DND-41 (cell line): ENCODE measurements at regions not wholly inside any gene's neighbourhood (a gene's known extent, or its start where the extent isn't known, plus 50 kb on each side); places are given as distances from the start of the nearest gene placed in this dataset.

Source experiments
- ATAC-seq: fragments of 200-7000 bp; cut with Tn5 transposase; 3 replicates; pipeline ENCODE4 v1.9.1; 2021; ENCODE audit warnings: low read depth; ENCODE audit not compliant: insufficient read depth
- DNase-seq: peaks from one replicate; pipeline ENCODE4 v3.0.0-alpha.2; 2020
- H2AFZ ChIP-seq: 2 replicates; pipeline ENCODE4 v1.6.0; 2012; ENCODE audit warnings: low read depth, low read length
- H3K27ac ChIP-seq: 2 replicates; pipeline ENCODE4 v1.5.1; 2012; ENCODE audit warnings: low read length, inconsistent platforms
- H3K27me3 ChIP-seq: fragments of 200-600 bp; sonication (generic); 2 replicates; pipeline ENCODE4 v1.6.0; 2012; ENCODE audit warnings: low read length, mild to moderate bottlenecking, inconsistent platforms; ENCODE audit not compliant: insufficient read depth, poor library complexity
- H3K36me3 ChIP-seq: 2 replicates; pipeline ENCODE4 v1.5.1; 2012; ENCODE audit warnings: low read length, inconsistent platforms; ENCODE audit not compliant: insufficient read depth
- H3K4me1 ChIP-seq: 2 replicates; pipeline ENCODE4 v1.5.1; 2012; ENCODE audit warnings: mild to moderate bottlenecking, low read length; ENCODE audit not compliant: insufficient read depth
- H3K4me2 ChIP-seq: 2 replicates; pipeline ENCODE4 v1.6.0; 2012; ENCODE audit warnings: mild to moderate bottlenecking, moderate library complexity, low read length, inconsistent platforms; ENCODE audit not compliant: insufficient read depth
- H3K4me3 ChIP-seq, 2 experiments: fragments of 200-600 bp in 1 of 2; shearing (Covaris generic) in 1 of 2; 2 replicates each; pipeline ENCODE4 v1.5.1; 2012 to 2016; ENCODE audit warnings: inconsistent platforms in 2 of 2, low read length in 2 of 2, mild to moderate bottlenecking in 2 of 2, low read depth in 1 of 2, moderate library complexity in 1 of 2
- H3K79me2 ChIP-seq: 2 replicates; pipeline ENCODE4 v1.6.0; 2012; ENCODE audit warnings: low read length, inconsistent platforms; ENCODE audit not compliant: insufficient read depth
- H3K9ac ChIP-seq: 2 replicates; pipeline ENCODE4 v1.6.0; 2012; ENCODE audit warnings: low read depth, mild to moderate bottlenecking, inconsistent platforms, low read length, moderate library complexity
- H3K9me3 ChIP-seq: 2 replicates; pipeline ENCODE4 v1.5.1; 2012; ENCODE audit warnings: low read length, moderate library complexity, mild to moderate bottlenecking, inconsistent platforms; ENCODE audit not compliant: insufficient read depth, severe bottlenecking
- H4K20me1 ChIP-seq: 2 replicates; pipeline ENCODE4 v1.6.0; 2012; ENCODE audit warnings: low read length; ENCODE audit not compliant: insufficient read depth
- EZH2 ChIP-seq: IDR thresholded peaks from 3 replicates; pipeline ENCODE4 v1.6.1; 2012; ENCODE audit warnings: borderline replicate concordance, low read depth, mild to moderate bottlenecking, moderate library complexity, low read length, inconsistent platforms; ENCODE audit not compliant: severe bottlenecking
- TF ChIP-seq, protein P1 (sequence below): IDR thresholded peaks from 2 replicates; pipeline ENCODE4 v1.5.1; 2012; ENCODE audit warnings: borderline replicate concordance, low read length, moderate library complexity, mild to moderate bottlenecking; ENCODE audit not compliant: poor library complexity, severe bottlenecking; ENCODE audit errors: extremely low read depth

DNA sequence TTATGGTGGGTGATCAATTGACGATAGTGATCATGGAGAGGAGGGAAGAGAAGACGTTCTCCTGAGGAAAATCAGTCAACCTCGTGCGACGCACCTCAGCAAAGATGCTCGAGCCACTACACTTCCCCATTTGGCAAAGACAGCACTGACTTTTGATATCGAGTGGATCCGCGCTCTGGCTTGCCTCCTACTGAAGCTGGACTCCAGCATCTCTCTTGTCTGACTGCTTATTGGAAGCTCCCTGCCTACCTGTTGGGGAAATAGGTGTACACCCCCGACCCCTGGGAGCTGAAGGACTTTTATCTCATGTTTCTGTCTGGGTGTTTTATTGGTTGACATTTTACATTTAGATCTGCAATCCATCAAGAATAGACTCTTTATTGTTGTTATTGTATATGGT, 476.8 kb upstream of the B3GAT1 start:
- Histone ChIP-seq H3K9ac (no peak overlapping the region), H3K27ac (no peak overlapping the region), H3K79me2 (no peaks in the 10 kb centered on the region), H3K36me3 (no peaks in the 10 kb centered on the region), H3K4me1 (peaks cover 12% of the 10 kb centered on the region), H3K4me2 (no peak overlapping the region), H3K9me3 (peaks cover 3% of the 10 kb centered on the region), H3K4me3 (no peak overlapping the region), H3K27me3 (no peaks in the 10 kb centered on the region), H4K20me1 (no peaks in the 10 kb centered on the region), H2AFZ (no peak overlapping the region)
- DNase-seq (no peak), ATAC-seq (no peak)
- TF ChIP-seq EZH2, result no peak
- TF ChIP-seq, protein P1, sequence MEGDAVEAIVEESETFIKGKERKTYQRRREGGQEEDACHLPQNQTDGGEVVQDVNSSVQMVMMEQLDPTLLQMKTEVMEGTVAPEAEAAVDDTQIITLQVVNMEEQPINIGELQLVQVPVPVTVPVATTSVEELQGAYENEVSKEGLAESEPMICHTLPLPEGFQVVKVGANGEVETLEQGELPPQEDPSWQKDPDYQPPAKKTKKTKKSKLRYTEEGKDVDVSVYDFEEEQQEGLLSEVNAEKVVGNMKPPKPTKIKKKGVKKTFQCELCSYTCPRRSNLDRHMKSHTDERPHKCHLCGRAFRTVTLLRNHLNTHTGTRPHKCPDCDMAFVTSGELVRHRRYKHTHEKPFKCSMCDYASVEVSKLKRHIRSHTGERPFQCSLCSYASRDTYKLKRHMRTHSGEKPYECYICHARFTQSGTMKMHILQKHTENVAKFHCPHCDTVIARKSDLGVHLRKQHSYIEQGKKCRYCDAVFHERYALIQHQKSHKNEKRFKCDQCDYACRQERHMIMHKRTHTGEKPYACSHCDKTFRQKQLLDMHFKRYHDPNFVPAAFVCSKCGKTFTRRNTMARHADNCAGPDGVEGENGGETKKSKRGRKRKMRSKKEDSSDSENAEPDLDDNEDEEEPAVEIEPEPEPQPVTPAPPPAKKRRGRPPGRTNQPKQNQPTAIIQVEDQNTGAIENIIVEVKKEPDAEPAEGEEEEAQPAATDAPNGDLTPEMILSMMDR, result no peak

DNA sequence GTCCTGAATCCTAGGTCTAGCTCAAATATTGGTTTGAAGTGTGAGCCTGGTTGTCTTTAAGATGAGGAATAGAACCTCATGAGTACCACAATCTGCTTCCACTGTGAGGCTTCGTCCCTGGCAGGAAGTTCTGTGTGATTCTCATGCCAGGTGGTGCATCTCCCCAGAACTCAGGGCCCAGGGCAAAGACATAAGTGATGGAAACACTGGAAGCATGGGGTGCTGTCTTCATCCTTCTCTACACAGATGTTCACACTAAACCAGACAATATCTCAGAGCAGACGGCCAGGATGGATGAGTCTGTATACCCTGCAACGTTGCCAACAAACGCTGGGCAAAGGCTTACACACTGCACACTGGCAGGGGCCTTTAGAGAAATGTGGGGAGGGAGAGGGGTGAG, 475.9 kb upstream of the B3GAT1 start:
- Histone ChIP-seq H3K9ac (no peak overlapping the region), H3K4me3 (no peak overlapping the region), H4K20me1 (no peaks in the 10 kb centered on the region), H3K4me1 (peaks cover 2% of the 10 kb centered on the region; the same call in 1 of the 2 replicates), H3K79me2 (no peaks in the 10 kb centered on the region), H3K27me3 (no peaks in the 10 kb centered on the region), H3K36me3 (no peaks in the 10 kb centered on the region), H3K4me2 (no peak overlapping the region), H3K9me3 (peaks cover 3% of the 10 kb centered on the region), H3K27ac (no peak overlapping the region), H2AFZ (no peak overlapping the region)
- TF ChIP-seq, protein P1, result no peak
- TF ChIP-seq EZH2, result no peak
- no peak for DNase-seq
- ATAC-seq, result peak; percentile 9; the same call in 1 of the 3 replicates

DNA sequence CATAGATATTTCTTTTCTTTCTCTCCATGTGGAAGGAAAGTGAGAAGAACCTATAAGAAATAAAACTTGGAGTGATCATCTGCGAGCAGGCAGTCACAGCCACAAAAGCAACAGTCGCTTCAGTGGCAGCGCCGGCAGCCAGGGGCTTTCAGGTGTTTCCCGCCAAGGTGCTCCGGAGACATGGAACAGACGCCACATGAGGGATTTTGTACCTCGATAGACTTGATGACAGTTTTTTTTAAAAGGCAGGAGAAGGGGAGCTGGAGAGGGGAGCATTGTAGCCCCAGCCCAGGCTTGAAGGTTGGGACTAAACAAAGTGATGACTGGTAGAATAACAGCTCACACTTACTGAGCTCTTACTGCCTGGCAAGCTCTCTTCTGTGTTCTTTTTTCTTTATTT, 471.4 kb upstream of the B3GAT1 start:
- ATAC-seq, result no peak
- Histone ChIP-seq H3K79me2 (no peaks in the 10 kb centered on the region), H3K27ac (no peak overlapping the region), H4K20me1 (no peaks in the 10 kb centered on the region), H3K9ac (no peak overlapping the region), H3K9me3 (no peaks in the 10 kb centered on the region), H2AFZ (no peak overlapping the region), H3K27me3 (no peaks in the 10 kb centered on the region), H3K4me2 (no peak overlapping the region), H3K36me3 (no peaks in the 10 kb centered on the region), H3K4me3 (no peak overlapping the region), H3K4me1 (no peaks in the 10 kb centered on the region)
- TF ChIP-seq, protein P1, result no peak
- TF ChIP-seq EZH2, result no peak
- DNase-seq, result no peak

DNA sequence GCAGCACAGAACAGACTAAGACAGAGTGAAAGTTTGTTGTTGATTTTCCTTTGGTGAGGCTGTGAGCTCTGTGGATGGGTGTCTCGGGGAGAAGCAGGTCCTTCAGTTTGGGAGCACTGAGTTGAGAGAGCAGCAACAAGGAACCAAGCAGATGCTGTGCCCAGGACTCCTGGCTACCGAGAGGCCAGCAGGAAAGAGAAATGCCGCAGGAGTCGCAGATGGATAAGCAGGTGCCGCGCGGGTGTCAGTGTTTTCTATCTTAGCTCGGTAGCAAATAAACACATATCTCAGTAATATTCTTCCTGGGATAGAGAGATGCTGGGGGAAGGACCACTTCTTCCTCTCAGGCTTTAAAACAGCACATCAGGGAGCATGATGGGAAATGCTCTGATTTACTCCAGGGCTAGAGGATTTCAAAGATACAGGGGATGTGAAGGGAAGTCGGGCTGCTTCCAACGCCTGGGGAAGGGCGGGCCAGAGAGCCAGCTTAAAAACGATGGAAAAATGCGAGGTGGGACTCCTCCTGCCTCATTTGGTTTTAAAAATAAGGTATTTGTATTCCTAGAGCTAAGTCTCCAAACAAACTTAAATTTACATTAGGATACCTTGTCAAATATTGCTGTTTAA, 470.7 kb upstream of the B3GAT1 start:
- Histone ChIP-seq H2AFZ (no peak overlapping the region), H4K20me1 (no peaks in the 10 kb centered on the region), H3K4me3 (no peak overlapping the region), H3K9me3 (no peaks in the 10 kb centered on the region), H3K27me3 (no peaks in the 10 kb centered on the region), H3K4me1 (no peaks in the 10 kb centered on the region), H3K9ac (no peak overlapping the region), H3K79me2 (no peaks in the 10 kb centered on the region), H3K4me2 (no peak overlapping the region), H3K36me3 (no peaks in the 10 kb centered on the region), H3K27ac (no peak overlapping the region)
- TF ChIP-seq, protein P1, result no peak
- no peak for TF ChIP-seq EZH2
- no peak for DNase-seq
- ATAC-seq, result no peak
